CD4-positive, CD25-positive, alpha-beta regulatory T cell (primary cell): ENCODE measurements at regions not wholly inside any gene's neighbourhood (a gene's known extent, or its start where the extent isn't known, plus 50 kb on each side); places are given as distances from the start of the nearest gene placed in this dataset.

Source experiments
- ATAC-seq, 2 donors: fragments of 150-1000 bp; cut with Tn5 transposase; one replicate each; pipeline ENCODE4 v1.10.0; 2021; ENCODE audit warnings: low read depth in 2 of 2, moderate number of reproducible peaks in 2 of 2, moderate library complexity in 1 of 2
- DNase-seq, 3 donors: peaks; one replicate each; pipeline versions ENCODE4 v3.0.0 to v3.0.0-alpha.2; 2012 to 2022; ENCODE audit warnings: mixed read lengths in 1 of 3
- H3K27ac ChIP-seq: one replicate; pipeline ENCODE4 v1.7.0; 2013; ENCODE audit warnings: mild to moderate bottlenecking, low read length; ENCODE audit not compliant: insufficient read depth, poor library complexity, severe bottlenecking
- H3K27me3 ChIP-seq: one replicate; pipeline ENCODE4 v1.7.0; 2013; ENCODE audit warnings: low read length; ENCODE audit not compliant: control insufficient read depth, insufficient read depth
- H3K36me3 ChIP-seq: one replicate; pipeline ENCODE4 v1.7.0; 2013; ENCODE audit warnings: mild to moderate bottlenecking, low read length, moderate library complexity; ENCODE audit not compliant: control insufficient read depth, insufficient read depth
- H3K4me1 ChIP-seq: 2 replicates; pipeline ENCODE4 v1.7.0; 2013; ENCODE audit warnings: mild to moderate bottlenecking, low read length; ENCODE audit not compliant: insufficient read depth, control insufficient read depth, poor library complexity, severe bottlenecking
- H3K4me3 ChIP-seq: one replicate; pipeline ENCODE4 v1.7.0; 2013; ENCODE audit warnings: low read depth, mild to moderate bottlenecking, low read length, moderate library complexity
- H3K9me3 ChIP-seq, 2 experiments: 1 replicate in 1 of 2; 2 replicates in 1 of 2; pipeline ENCODE4 v1.7.0; 2013; ENCODE audit warnings: low read length in 2 of 2, mild to moderate bottlenecking in 1 of 2, moderate library complexity in 1 of 2; ENCODE audit not compliant: control insufficient read depth in 2 of 2
- H3K27ac Mint-ChIP-seq, 3 donors: one replicate each; pipeline ENCODE4 v1.8.0; 2020 to 2022; ENCODE audit warnings: mild to moderate bottlenecking in 3 of 3, mixed read lengths in 3 of 3, moderate library complexity in 2 of 3
- H3K27me3 Mint-ChIP-seq: one replicate; pipeline ENCODE4 v1.8.0; 2022; ENCODE audit warnings: mild to moderate bottlenecking, mixed read lengths
- H3K36me3 Mint-ChIP-seq: one replicate; pipeline ENCODE4 v1.8.0; 2020; ENCODE audit warnings: mixed read lengths
- H3K4me1 Mint-ChIP-seq, 4 donors: one replicate each; pipeline ENCODE4 v1.8.0; 2020 to 2022; ENCODE audit warnings: mixed read lengths in 4 of 4, mild to moderate bottlenecking in 1 of 4
- H3K4me3 Mint-ChIP-seq, 4 donors: one replicate each; pipeline ENCODE4 v1.8.0; 2020 to 2022; ENCODE audit warnings: mild to moderate bottlenecking in 4 of 4, mixed read lengths in 4 of 4, moderate library complexity in 3 of 4
- H3K9me3 Mint-ChIP-seq, 7 donors: one replicate each; pipeline ENCODE4 v1.8.0; 2020 to 2022; ENCODE audit warnings: mixed read lengths in 7 of 7, mild to moderate bottlenecking in 3 of 7, moderate library complexity in 2 of 7

DNA sequence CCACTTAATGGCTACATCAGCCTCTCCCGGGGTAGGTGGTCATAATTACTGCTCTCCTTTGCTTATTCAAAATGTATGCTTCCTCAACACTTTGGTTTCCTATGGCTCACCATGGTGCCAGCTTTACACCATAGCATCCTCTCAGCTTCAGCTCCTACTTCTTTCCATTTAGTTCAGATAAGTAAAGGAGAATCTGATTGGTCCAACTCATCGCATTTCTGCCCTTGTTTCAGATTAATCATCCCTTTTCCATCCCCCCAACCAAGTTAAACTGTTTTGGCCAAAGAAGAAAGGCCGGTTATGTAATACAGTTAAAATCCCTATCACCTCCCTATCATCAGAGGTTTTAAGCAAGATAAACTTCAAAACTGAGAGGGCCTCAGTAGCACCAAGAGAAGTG, 130.5 kb downstream of the CETN3 start:
- H3K27me3 ChIP-seq: no peaks in the 10 kb centered on the region
- no peaks in the 10 kb centered on the region for H3K4me1 ChIP-seq
- Mint-ChIP-seq H3K27ac (no peak overlapping the region), H3K4me3 (no peak overlapping the region), H3K9me3 (no peaks in the 10 kb centered on the region), H3K4me1 (no peaks in the 10 kb centered on the region), H3K27me3 (peaks cover 5% of the 10 kb centered on the region), H3K36me3 (no peaks in the 10 kb centered on the region)
- no peak overlapping the region for H3K4me3 ChIP-seq
- DNase-seq (no peak), ATAC-seq (no peak)
- H3K36me3 ChIP-seq: no peaks in the 10 kb centered on the region
- H3K27ac ChIP-seq: no peak overlapping the region
- H3K9me3 ChIP-seq: no peaks in the 10 kb centered on the region

DNA sequence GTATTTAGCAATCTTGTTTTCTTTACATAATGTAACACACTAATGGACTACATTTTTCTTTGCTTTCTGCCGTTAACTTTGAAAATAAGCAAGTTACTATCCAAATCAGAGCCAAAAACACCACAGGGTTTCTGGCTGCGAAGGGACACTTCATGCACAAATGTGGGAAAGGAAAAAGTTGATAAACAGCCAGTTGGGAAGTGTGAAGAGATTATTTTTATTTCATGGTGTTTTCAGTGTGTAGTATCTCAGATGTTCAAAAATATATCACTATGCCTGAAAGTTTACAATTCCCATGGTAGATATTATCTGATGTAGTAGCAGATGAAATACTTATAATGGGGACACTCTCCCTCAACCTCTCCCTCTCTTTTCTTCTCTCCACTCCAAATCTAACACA, 135.3 kb downstream of the CETN3 start:
- Mint-ChIP-seq H3K4me3 (no peak overlapping the region), H3K27ac (no peak overlapping the region), H3K9me3 (no peaks in the 10 kb centered on the region), H3K36me3 (no peaks in the 10 kb centered on the region), H3K4me1 (no peaks in the 10 kb centered on the region), H3K27me3 (peaks cover 5% of the 10 kb centered on the region)
- H3K4me1 ChIP-seq: no peaks in the 10 kb centered on the region
- H3K36me3 ChIP-seq: no peaks in the 10 kb centered on the region
- ATAC-seq: no peak
- no peaks in the 10 kb centered on the region for H3K9me3 ChIP-seq
- H3K4me3 ChIP-seq: no peak overlapping the region
- no peak for DNase-seq
- H3K27ac ChIP-seq: no peak overlapping the region
- no peaks in the 10 kb centered on the region for H3K27me3 ChIP-seq

DNA sequence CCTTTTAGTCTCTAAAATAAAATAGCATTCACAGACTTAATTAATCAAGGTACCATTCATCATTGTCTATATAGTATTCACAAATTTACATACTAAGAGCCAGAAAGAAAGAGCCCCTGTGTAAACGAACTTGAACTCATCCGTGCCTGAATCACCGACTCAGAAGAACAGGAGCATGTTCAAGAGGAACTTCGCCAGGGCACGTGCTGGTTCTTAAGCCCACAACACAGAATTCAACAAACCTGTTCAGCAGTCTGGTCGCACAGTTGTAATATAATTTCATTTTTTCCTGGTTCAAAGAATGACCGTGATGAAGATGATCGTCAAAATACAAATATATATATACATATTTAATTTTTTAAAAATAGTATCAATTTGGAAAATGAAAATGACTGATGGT, 141.9 kb downstream of the CETN3 start:
- H3K27me3 Mint-ChIP-seq: peaks cover 8% of the 10 kb centered on the region
- H3K4me1 Mint-ChIP-seq: no peaks in the 10 kb centered on the region
- H3K36me3 Mint-ChIP-seq: no peaks in the 10 kb centered on the region
- no peaks in the 10 kb centered on the region for H3K9me3 Mint-ChIP-seq
- H3K4me1 ChIP-seq: no peaks in the 10 kb centered on the region
- H3K9me3 ChIP-seq: no peaks in the 10 kb centered on the region
- no peak overlapping the region for H3K27ac ChIP-seq
- H3K27me3 ChIP-seq: no peaks in the 10 kb centered on the region
- H3K27ac Mint-ChIP-seq: no peak overlapping the region
- DNase-seq (no peak), ATAC-seq (no peak)
- H3K4me3 ChIP-seq: no peak overlapping the region
- H3K36me3 ChIP-seq: no peaks in the 10 kb centered on the region
- no peak overlapping the region for H3K4me3 Mint-ChIP-seq

DNA sequence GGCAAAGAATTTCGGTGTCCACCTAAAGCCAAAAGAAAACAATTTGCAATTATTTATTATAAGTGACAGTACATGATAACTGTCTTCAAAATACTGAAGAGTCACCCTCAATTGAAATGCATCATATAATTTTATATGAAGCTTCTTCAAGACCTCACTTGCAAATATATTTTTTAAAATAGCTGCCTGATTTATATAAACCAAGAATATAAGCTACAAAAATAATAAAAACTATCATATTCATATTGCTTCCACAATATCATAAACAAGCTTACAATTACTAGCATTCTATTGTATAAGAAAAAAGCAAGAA, 144.1 kb downstream of the CETN3 start:
- Histone ChIP-seq H3K4me1 (no peaks in the 10 kb centered on the region), H3K27ac (no peak overlapping the region), H3K9me3 (no peaks in the 10 kb centered on the region), H3K36me3 (no peaks in the 10 kb centered on the region), H3K27me3 (no peaks in the 10 kb centered on the region), H3K4me3 (no peak overlapping the region)
- Mint-ChIP-seq H3K27ac (no peak overlapping the region), H3K4me1 (no peaks in the 10 kb centered on the region), H3K27me3 (peaks cover 8% of the 10 kb centered on the region), H3K36me3 (no peaks in the 10 kb centered on the region), H3K4me3 (no peak overlapping the region), H3K9me3 (no peaks in the 10 kb centered on the region)
- no peak for ATAC-seq
- no peak for DNase-seq

DNA sequence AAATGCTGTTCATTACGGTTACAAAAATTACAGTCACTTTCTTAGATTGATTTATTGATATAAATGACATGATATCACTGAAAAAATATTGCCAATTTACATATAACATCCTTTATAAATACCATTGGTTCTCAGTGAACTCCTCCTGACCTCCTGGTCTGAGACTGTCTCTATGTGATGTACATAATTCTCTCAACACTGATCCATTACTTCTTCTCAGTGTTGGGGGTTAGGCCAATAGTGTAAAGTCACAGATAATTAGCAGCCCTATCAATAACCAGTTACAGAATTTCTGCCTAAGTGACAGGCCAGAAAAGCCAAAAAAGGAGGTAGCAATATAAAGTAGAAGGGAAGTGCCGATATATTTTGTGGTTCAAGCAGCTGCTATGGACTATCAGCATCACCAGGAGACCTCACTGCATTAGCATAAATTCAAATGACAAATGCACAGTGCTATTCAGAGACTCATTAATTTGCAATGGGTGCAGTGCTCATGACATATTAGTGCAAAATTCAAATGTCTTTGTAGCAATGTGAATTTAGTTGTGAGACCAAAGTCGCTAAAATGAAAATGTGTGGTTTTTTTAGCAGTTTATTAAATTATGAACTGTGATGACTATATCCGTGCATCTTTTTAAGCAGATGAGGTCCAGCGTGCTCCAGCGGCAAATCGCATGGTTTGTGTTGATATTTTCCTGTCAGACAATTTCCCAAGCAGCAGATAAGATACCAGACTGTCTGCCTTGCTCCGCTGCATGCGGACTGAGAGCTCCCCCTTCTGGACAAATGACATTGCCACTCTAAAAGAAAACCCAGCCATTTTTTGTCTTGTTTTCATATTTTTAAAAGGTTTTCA, 144.6 kb downstream of the CETN3 start:
- no peak overlapping the region for H3K27ac ChIP-seq
- peak; percentile 1 to 57 (median 12) for DNase-seq
- no peaks in the 10 kb centered on the region for H3K27me3 ChIP-seq
- H3K4me1 ChIP-seq: no peaks in the 10 kb centered on the region
- peak in 1 of 2 donors; percentile 37 for ATAC-seq
- H3K4me3 ChIP-seq: no peak overlapping the region
- peaks cover 8% of the 10 kb centered on the region for H3K27me3 Mint-ChIP-seq
- no peaks in the 10 kb centered on the region for H3K9me3 ChIP-seq
- H3K4me3 Mint-ChIP-seq: no peak overlapping the region
- H3K36me3 Mint-ChIP-seq: no peaks in the 10 kb centered on the region
- no peaks in the 10 kb centered on the region for H3K36me3 ChIP-seq
- H3K27ac Mint-ChIP-seq: no peak overlapping the region
- H3K4me1 Mint-ChIP-seq: no peaks in the 10 kb centered on the region
- H3K9me3 Mint-ChIP-seq: no peaks in the 10 kb centered on the region

DNA sequence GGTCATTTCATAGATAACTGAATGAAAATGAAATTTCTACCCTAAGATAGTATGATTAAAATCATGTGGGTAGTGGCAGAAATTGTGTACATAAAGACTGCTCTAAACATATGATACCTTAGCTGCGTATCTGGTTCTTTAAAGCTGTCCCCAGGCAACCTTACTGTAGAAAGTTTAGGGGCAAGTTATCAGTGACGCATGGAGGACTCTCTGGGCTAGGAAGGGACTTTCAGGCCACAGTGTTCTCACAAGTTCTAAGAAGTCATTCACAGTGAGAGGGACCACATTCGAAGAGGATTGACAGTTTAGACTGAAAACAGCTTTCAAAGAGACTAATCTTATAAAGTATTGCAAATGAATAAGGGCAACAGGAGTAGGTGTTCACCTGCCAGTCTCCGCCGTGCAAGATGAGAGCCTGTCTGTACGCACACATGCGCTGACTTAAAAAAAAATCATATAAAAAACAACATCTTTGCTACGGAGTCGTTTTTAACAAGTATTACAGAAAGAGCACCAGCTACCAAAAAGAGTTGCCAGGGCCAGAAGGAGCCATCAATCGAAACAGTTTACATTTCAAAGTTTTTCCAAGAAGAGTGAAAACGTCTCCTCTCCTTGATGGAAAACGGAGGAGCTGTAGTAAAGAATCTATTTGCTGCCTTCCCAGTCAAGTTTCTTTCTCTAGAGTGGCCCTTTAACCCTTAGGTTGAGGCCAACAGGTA, 146.3 kb downstream of the CETN3 start:
- Histone ChIP-seq H3K9me3 (no peaks in the 10 kb centered on the region), H3K4me1 (no peaks in the 10 kb centered on the region), H3K36me3 (no peaks in the 10 kb centered on the region), H3K27ac (no peak overlapping the region), H3K27me3 (no peaks in the 10 kb centered on the region), H3K4me3 (no peak overlapping the region)
- no peak overlapping the region for H3K4me3 Mint-ChIP-seq
- no peaks in the 10 kb centered on the region for H3K9me3 Mint-ChIP-seq
- no peak for ATAC-seq
- no peak overlapping the region for H3K27ac Mint-ChIP-seq
- H3K4me1 Mint-ChIP-seq: no peaks in the 10 kb centered on the region
- no peak for DNase-seq
- H3K27me3 Mint-ChIP-seq: peaks cover 8% of the 10 kb centered on the region
- H3K36me3 Mint-ChIP-seq: no peaks in the 10 kb centered on the region

DNA sequence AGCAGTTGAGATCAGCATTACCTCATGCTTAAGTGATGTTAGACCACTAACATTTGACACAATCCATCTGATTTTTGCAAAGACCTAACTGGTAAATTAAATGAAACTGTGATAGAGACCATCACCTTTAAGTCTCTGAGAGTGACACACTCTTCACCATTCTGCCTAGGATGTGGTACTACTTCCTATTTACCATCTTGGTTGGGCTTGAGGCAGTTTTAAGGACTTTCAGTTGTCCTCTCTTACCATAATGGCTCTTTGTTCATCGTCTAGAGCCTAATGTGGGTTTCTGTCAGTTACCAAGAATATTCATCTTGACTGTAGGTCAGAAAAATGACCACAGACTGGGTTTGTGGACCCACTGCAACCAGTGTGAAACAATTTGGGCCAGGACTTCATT, 158.1 kb downstream of the CETN3 start:
- ATAC-seq: no peak
- H3K9me3 ChIP-seq: no peaks in the 10 kb centered on the region
- H3K4me3 Mint-ChIP-seq: no peak overlapping the region
- H3K4me1 Mint-ChIP-seq: no peaks in the 10 kb centered on the region
- no peak for DNase-seq
- H3K27ac ChIP-seq: no peak overlapping the region
- H3K36me3 Mint-ChIP-seq: no peaks in the 10 kb centered on the region
- no peaks in the 10 kb centered on the region for H3K27me3 ChIP-seq
- H3K27me3 Mint-ChIP-seq: no peaks in the 10 kb centered on the region
- H3K9me3 Mint-ChIP-seq: peaks cover 0 to 2% (median 0%) of the 10 kb centered on the region in 7 donors
- H3K27ac Mint-ChIP-seq: no peak overlapping the region
- H3K4me1 ChIP-seq: no peaks in the 10 kb centered on the region
- H3K36me3 ChIP-seq: no peaks in the 10 kb centered on the region
- no peak overlapping the region for H3K4me3 ChIP-seq

DNA sequence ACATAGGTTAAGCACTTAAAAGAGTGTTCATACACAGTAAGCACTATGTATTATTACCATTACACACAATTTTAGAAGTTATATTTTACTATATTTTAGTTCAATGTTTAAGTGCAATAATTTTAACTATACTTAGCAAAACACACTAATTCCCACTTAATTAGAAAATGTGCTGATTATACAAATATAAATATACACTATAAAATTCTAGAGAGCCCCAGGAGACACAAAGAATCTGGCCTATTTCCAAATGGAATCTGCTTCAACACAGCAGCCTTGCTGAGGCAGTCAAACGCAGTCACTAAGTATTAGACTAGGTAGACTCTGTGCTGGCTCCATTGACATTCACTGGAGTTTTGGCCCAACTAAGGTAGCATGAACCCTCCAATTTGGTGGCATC, 160.9 kb downstream of the CETN3 start:
- Histone ChIP-seq H3K4me1 (no peaks in the 10 kb centered on the region), H3K9me3 (no peaks in the 10 kb centered on the region), H3K27me3 (no peaks in the 10 kb centered on the region), H3K27ac (no peak overlapping the region), H3K36me3 (no peaks in the 10 kb centered on the region), H3K4me3 (no peak overlapping the region)
- no peak for ATAC-seq
- no peaks in the 10 kb centered on the region for H3K27me3 Mint-ChIP-seq
- peaks cover 0 to 1% (median 0%) of the 10 kb centered on the region in 7 donors for H3K9me3 Mint-ChIP-seq
- no peaks in the 10 kb centered on the region for H3K4me1 Mint-ChIP-seq
- no peak overlapping the region for H3K27ac Mint-ChIP-seq
- no peak for DNase-seq
- H3K4me3 Mint-ChIP-seq: no peak overlapping the region
- no peaks in the 10 kb centered on the region for H3K36me3 Mint-ChIP-seq
